ENCODE measurements at regions not wholly inside any gene's neighbourhood (a gene's known extent, or its start where the extent isn't known, plus 50 kb on each side); places are given as distances from the start of the nearest gene placed in this dataset.

GRCh38 chr3:124666067-124666466 is 64.2 kb upstream of the UMPS start:
- Histone ChIP-seq H3K27me3 (no peaks in the 10 kb centered on the region), H3K4me1 (peaks cover 0 to 3% of the 10 kb centered on the region in 2 donors), H3K36me3 (peaks cover 18% of the 10 kb centered on the region), H3K27ac (no peak overlapping the region), H3K9me3 (no peaks in the 10 kb centered on the region), H3K4me3 (no peak overlapping the region)
- no peak for DNase-seq (ENCODE audit: low spot score)
- no peak for TF ChIP-seq CTCF (IDR thresholded peaks at IDR 0.05)

- Histone ChIP-seq H3K27me3 (no peaks in the 10 kb centered on the region), H3K27ac (no peak overlapping the region), H3K4me1 (peaks cover 0 to 3% of the 10 kb centered on the region in 2 donors), H3K36me3 (peaks cover 47% of the 10 kb centered on the region), H3K9me3 (no peaks in the 10 kb centered on the region), H3K4me3 (no peak overlapping the region)
- no peak for DNase-seq (ENCODE audit: low spot score)
- TF ChIP-seq CTCF (IDR thresholded peaks at IDR 0.05): no peak
Observed at GRCh38 chr3:124669470-124669869, 60.8 kb upstream of the UMPS start.

GRCh38 chr3:124671106-124671505 is 59.1 kb upstream of the UMPS start:
- no peaks in the 10 kb centered on the region for H3K27me3 ChIP-seq
- no peak for DNase-seq (ENCODE audit: low spot score)
- TF ChIP-seq CTCF (IDR thresholded peaks at IDR 0.05): no peak
- H3K27ac ChIP-seq: no peak overlapping the region
- H3K4me3 ChIP-seq: no peak overlapping the region
- H3K36me3 ChIP-seq: peaks cover 52% of the 10 kb centered on the region
- H3K4me1 ChIP-seq: no peaks in the 10 kb centered on the region
- H3K9me3 ChIP-seq: no peaks in the 10 kb centered on the region

GRCh38 chr3:124674336-124674735 is 55.9 kb upstream of the UMPS start:
- TF ChIP-seq CTCF (IDR thresholded peaks at IDR 0.05): no peak

GRCh38 chr3:124676236-124676635 is 54.0 kb upstream of the UMPS start:
- H3K36me3 ChIP-seq: peaks cover 58% of the 10 kb centered on the region
- DNase-seq (ENCODE audit: low spot score): no peak
- no peak overlapping the region for H3K4me3 ChIP-seq
- no peaks in the 10 kb centered on the region for H3K9me3 ChIP-seq
- H3K27ac ChIP-seq: no peak overlapping the region
- H3K27me3 ChIP-seq: no peaks in the 10 kb centered on the region
- no peak for TF ChIP-seq CTCF (IDR thresholded peaks at IDR 0.05)
- no peaks in the 10 kb centered on the region for H3K4me1 ChIP-seq

More at GRCh38 chr3:124674336-124674735, 55.9 kb upstream of the UMPS start:
- Histone ChIP-seq H3K36me3 (peaks cover 62% of the 10 kb centered on the region), H3K9me3 (no peaks in the 10 kb centered on the region), H3K4me1 (no peaks in the 10 kb centered on the region), H3K27me3 (no peaks in the 10 kb centered on the region), H3K4me3 (no peak overlapping the region), H3K27ac (no peak overlapping the region)
- no peak for DNase-seq (ENCODE audit: low spot score)

- H3K27ac ChIP-seq: no peak overlapping the region
- no peak for TF ChIP-seq CTCF (IDR thresholded peaks at IDR 0.05)
- no peak for DNase-seq (ENCODE audit: low spot score)
- H3K4me3 ChIP-seq: no peak overlapping the region
- no peaks in the 10 kb centered on the region for H3K27me3 ChIP-seq
- H3K9me3 ChIP-seq: no peaks in the 10 kb centered on the region
- no peaks in the 10 kb centered on the region for H3K4me1 ChIP-seq
- peaks cover 33% of the 10 kb centered on the region for H3K36me3 ChIP-seq
Observed at GRCh38 chr3:124679048-124679638, 51.1 kb upstream of the UMPS start.

Measured in right atrium auricular region (tissue), 2 donors.